ENCODE measurements at regions not wholly inside any gene's neighbourhood (a gene's known extent, or its start where the extent isn't known, plus 50 kb on each side); places are given as distances from the start of the nearest gene placed in this dataset.

DNA sequence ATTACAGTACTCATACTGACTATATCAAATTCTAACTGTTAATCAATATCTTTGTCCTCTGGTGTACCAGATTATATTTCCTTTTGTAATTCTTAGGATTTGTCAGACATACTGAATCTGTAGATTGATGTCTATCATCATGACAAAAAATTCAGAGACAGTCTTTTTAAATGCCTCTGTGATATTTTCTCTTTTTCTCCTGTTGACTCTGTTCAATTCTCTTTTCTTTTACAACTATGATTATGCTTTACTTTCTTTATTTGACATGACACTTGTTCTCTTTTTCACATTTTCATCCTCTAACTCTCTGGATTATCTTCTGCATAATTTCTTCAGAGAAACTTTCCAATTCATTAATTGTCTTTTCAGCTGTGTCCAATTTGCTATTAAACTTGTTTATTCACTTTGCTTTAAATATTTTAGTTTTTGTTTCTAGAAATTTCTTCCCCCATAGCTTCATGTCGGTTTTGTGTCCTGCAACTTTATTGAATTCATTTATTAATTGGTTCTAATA lies 153.6 kb downstream of the PFKFB3 start:
- H3K9me3 Mint-ChIP-seq (ENCODE audit: unreplicated experiment): no peaks in the 10 kb centered on the region
- intact Hi-C loops (cut with micrococcal nuclease): no loop called here
- no TSS peak for BruUV-seq (replicated peaks)
- no peaks in the 10 kb centered on the region for H3K36me3 Mint-ChIP-seq (ENCODE audit: insufficient read depth, unreplicated experiment)
- no peaks in the 10 kb centered on the region for H3K4me1 Mint-ChIP-seq (ENCODE audit: insufficient read depth, unreplicated experiment)
- H3K27me3 Mint-ChIP-seq (ENCODE audit: insufficient read depth, unreplicated experiment): peaks cover 8% of the 10 kb centered on the region
- no peak overlapping the region for H3K4me3 Mint-ChIP-seq (ENCODE audit: unreplicated experiment)
- TF ChIP-seq, protein P1, sequence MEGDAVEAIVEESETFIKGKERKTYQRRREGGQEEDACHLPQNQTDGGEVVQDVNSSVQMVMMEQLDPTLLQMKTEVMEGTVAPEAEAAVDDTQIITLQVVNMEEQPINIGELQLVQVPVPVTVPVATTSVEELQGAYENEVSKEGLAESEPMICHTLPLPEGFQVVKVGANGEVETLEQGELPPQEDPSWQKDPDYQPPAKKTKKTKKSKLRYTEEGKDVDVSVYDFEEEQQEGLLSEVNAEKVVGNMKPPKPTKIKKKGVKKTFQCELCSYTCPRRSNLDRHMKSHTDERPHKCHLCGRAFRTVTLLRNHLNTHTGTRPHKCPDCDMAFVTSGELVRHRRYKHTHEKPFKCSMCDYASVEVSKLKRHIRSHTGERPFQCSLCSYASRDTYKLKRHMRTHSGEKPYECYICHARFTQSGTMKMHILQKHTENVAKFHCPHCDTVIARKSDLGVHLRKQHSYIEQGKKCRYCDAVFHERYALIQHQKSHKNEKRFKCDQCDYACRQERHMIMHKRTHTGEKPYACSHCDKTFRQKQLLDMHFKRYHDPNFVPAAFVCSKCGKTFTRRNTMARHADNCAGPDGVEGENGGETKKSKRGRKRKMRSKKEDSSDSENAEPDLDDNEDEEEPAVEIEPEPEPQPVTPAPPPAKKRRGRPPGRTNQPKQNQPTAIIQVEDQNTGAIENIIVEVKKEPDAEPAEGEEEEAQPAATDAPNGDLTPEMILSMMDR (IDR thresholded peaks at IDR 0.05; ENCODE audit: unreplicated experiment): no peak
- DNase-seq (ENCODE audit: unreplicated experiment): no peak
- ChIA-PET CTCF (no interaction called here), POLR2A (no interaction called here)
- no peak overlapping the region for H3K27ac Mint-ChIP-seq (ENCODE audit: low read depth, unreplicated experiment)

DNA sequence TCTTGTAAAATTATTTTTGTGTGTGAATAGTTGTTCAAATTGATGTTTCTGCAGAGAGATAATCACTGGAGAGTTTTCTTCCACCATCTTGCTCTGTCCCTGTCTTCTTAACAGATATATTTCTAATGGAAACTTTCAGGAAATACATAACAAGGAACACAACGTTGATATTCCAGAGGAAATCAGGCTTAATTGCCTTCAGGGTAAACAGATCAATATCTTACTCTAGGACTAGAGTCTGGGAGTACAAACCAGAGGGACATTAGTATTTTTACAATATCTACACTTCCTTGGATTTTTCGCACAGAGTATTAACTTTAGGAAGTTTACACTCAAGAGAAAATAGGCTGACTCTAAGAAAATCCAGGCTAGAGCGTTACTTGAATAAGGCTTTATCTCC lies 159.1 kb downstream of the PFKFB3 start:
- TF ChIP-seq, protein P1 (IDR thresholded peaks at IDR 0.05; ENCODE audit: unreplicated experiment): no peak
- POLR2A ChIA-PET: no interaction called here
- Mint-ChIP-seq H3K36me3 (ENCODE audit: insufficient read depth, unreplicated experiment) (no peaks in the 10 kb centered on the region), H3K4me3 (ENCODE audit: unreplicated experiment) (no peak overlapping the region), H3K9me3 (ENCODE audit: unreplicated experiment) (no peaks in the 10 kb centered on the region), H3K27ac (ENCODE audit: low read depth, unreplicated experiment) (no peak overlapping the region), H3K27me3 (ENCODE audit: insufficient read depth, unreplicated experiment) (no peaks in the 10 kb centered on the region), H3K4me1 (ENCODE audit: insufficient read depth, unreplicated experiment) (peaks cover 5% of the 10 kb centered on the region)
- no peak for DNase-seq (ENCODE audit: unreplicated experiment)
- CTCF ChIA-PET: interaction anchor here (0.6 kb wide), 1 partner anchor 16 kb away, joined by 3 read pairs; no protein-coding TSS in a partner anchor
- no TSS peak for BruUV-seq (replicated peaks)
- intact Hi-C loops (cut with micrococcal nuclease): no loop called here

DNA sequence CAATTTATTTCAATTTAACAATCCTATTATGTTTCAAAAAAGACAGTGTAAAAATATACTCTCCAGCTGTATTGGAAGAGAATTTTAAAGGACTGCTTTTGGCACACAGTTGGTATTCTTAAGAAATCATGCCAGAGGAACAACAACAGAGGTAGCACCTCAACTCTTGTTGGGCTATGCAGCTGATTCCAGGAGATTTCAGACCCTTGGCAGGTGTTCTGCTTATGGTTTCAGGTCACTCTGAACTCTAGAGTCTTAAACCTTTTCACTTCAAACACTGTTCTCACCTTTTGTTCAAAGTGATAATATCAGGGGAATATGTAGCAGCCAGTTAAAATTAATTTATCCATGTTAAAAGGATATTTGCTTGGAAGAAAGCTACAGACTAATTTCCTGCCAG lies 160.1 kb downstream of the PFKFB3 start:
- intact Hi-C loops (cut with micrococcal nuclease): no loop called here
- Mint-ChIP-seq H3K27ac (ENCODE audit: low read depth, unreplicated experiment) (no peak overlapping the region), H3K9me3 (ENCODE audit: unreplicated experiment) (no peaks in the 10 kb centered on the region), H3K4me3 (ENCODE audit: unreplicated experiment) (no peak overlapping the region), H3K27me3 (ENCODE audit: insufficient read depth, unreplicated experiment) (no peaks in the 10 kb centered on the region), H3K36me3 (ENCODE audit: insufficient read depth, unreplicated experiment) (no peaks in the 10 kb centered on the region), H3K4me1 (ENCODE audit: insufficient read depth, unreplicated experiment) (peaks cover 5% of the 10 kb centered on the region)
- BruUV-seq (replicated peaks): no TSS peak
- DNase-seq (ENCODE audit: unreplicated experiment): no peak
- ChIA-PET POLR2A (interaction anchor here (2.1 kb wide), 1 partner anchor 63 kb away, joined by 5 read pairs; no protein-coding TSS in a partner anchor), CTCF (no interaction called here)
- TF ChIP-seq, protein P1 (IDR thresholded peaks at IDR 0.05; ENCODE audit: unreplicated experiment): no peak

DNA sequence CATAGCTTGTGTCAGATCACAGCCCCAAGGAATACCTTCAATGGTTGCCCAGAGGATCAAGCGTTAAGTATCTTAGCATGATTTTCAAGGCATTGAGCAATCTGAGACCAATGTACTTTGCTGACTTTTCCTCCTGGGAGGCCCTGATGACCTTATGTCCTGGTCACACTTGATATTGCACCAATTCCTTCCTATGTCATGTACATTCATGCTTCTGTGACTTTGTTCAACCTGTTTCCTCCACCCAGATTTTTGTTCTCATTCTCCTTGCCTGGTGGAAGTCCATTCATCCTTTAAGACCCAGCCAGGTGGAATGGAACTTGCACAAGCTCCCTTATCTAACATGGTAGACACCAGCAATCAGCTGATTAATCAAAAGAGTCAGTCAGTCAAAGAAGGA lies 160.8 kb downstream of the PFKFB3 start:
- H3K4me3 Mint-ChIP-seq (ENCODE audit: unreplicated experiment): no peak overlapping the region
- BruUV-seq (replicated peaks): no TSS peak
- intact Hi-C loops (cut with micrococcal nuclease): no loop called here
- H3K27me3 Mint-ChIP-seq (ENCODE audit: insufficient read depth, unreplicated experiment): no peaks in the 10 kb centered on the region
- no peaks in the 10 kb centered on the region for H3K9me3 Mint-ChIP-seq (ENCODE audit: unreplicated experiment)
- H3K4me1 Mint-ChIP-seq (ENCODE audit: insufficient read depth, unreplicated experiment): peaks cover 5% of the 10 kb centered on the region
- no peak for DNase-seq (ENCODE audit: unreplicated experiment)
- H3K36me3 Mint-ChIP-seq (ENCODE audit: insufficient read depth, unreplicated experiment): no peaks in the 10 kb centered on the region
- ChIA-PET POLR2A (interaction anchor here (1.0 to 2.1 kb wide), 2 partner anchors 15 to 64 kb away, joined by 3 to 5 read pairs; no protein-coding TSS in a partner anchor), CTCF (no interaction called here)
- TF ChIP-seq, protein P1 (IDR thresholded peaks at IDR 0.05; ENCODE audit: unreplicated experiment): no peak
- no peak overlapping the region for H3K27ac Mint-ChIP-seq (ENCODE audit: low read depth, unreplicated experiment)
